ENCODE measurements at regions not wholly inside any gene's neighbourhood (a gene's known extent, or its start where the extent isn't known, plus 50 kb on each side); places are given as distances from the start of the nearest gene placed in this dataset.
"Not testable (repeated sequence)": the region's sequence is repeated elsewhere in the genome, so short reads cannot be mapped to it uniquely, and the experiment has no call there.

DNA sequence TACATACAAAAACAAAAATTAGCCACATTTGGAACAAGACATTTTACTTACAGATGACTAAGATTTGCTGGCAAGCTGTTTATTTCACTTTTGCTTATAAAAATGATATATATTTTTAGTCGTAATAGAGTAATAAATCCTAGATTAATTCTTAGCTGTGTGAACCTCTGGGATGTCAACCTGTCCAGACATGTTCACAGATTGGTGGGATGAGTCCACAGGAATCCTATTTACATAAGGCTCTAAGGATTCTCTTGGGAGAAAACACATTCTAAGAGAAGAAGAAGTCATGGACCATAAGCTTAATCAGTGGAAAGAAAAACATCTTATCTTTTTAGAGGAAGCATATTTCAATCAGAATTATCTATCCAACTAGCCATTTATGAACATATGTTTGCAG, 797.4 kb downstream of the C12orf50 start:
- no peak for DNase-seq

DNA sequence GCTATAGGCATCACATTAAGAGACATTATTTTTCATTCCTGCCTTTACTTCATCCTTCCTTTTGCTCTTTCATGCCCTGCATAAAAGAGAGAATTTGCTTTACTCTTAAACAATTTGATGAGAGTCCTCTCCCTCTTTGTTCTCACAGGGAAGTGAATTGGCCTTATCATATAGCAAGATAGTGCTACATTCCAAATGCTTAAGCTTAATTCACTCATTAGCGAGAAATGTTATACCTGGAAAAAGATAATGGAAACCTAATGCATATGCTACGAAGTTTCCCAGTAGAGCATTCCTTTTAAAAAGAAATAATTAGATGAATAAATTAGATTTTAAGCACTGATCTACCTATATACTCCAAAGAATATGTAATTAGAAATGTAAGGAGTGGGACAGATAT, 798.8 kb downstream of the C12orf50 start:
- no peak for DNase-seq

DNA sequence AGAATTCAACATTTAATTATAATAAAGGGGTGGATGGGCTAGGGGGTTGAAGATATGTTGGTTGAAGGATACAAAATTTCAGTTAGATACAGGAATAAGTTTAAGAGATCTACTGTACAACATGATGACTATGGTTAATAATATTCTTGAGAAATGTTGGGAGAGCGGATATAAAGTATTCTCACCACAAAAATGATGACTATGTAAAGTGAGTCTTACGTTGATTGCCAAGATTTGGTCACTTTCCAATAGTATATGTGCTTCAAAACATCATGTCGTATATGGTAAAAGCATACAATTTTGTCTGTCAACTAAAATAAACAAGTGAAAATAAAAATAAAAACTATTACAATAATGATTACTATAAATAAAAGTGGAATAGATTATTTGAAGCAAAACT, 802.0 kb downstream of the C12orf50 start:
- DNase-seq, result no peak

DNA sequence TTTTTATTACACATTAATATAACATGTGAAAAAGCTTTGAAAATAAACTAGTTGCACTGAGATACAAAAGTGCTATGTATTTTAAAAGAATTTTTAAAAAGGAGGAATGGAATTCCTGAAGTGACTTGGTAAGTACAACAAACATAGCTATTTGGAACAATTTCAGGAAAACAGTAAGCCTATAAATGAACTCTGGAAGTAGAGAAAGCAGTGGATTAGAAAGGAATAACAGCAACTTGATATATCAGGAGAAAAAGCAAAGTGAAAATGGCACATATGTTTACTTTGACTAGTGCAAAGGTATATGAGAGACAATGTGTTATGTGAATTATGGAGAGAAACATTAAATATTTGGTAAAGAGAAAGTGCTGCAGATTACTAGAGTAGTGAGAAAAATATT, 811.7 kb downstream of the C12orf50 start:
- no peak for DNase-seq

DNA sequence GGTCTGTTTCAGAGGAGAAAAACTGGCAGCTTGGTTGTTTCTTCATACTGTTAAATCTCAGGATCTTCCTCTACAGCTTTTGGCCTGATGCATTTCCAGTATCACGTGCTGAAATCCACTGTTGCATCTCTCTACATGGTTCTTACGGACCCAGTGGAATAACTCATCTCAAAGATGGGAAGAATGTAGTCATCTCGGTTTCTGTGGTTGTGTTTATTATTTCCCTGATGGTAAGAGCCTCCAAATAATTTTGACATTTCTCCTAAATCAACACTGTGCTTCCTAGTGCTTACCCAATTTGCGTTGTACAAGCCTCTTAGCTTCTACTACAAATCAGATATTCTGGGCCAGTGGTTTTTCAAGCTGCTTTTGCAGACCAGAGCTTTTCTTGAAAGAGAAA, 812.8 kb downstream of the C12orf50 start:
- no peak for DNase-seq

DNA sequence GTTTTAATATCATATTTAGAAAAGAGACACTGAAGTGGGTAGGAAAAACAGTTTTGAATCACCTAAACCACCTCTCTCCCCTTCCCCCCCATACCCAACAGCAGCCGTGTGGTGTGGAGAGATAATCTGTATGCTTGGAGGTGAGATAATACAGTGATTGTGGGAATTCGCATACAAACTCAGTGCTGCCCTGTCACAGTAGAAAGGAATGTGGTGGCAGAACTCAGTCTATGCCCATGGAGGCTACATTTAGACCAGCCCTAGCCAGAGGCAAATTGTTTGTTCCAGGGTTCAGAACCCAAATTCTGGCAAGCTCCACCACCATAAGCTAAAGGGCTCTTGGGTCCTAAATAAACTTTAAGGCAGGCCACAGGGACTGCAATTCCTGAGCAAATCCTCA, 827.0 kb downstream of the C12orf50 start:
- DNase-seq, result no peak

DNA sequence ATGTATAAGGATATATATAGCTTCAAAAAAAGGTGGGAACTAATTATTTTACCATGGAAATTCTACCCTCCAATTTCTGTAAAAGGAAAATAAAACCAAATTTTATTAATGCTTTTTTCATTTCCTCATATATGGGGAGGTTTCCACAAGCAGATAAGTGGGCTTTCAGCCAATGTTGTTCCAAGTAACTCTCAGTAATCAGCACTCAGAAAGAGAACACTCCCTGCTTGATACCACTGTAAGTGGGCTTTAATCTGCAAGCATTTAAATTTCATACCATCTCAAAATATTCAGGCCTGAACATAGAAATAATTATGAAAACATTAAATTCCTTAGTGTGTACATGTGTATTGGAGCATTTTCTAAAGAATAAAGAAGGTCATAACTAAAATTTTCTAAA, 827.6 kb downstream of the C12orf50 start:
- DNase-seq, result no peak

DNA sequence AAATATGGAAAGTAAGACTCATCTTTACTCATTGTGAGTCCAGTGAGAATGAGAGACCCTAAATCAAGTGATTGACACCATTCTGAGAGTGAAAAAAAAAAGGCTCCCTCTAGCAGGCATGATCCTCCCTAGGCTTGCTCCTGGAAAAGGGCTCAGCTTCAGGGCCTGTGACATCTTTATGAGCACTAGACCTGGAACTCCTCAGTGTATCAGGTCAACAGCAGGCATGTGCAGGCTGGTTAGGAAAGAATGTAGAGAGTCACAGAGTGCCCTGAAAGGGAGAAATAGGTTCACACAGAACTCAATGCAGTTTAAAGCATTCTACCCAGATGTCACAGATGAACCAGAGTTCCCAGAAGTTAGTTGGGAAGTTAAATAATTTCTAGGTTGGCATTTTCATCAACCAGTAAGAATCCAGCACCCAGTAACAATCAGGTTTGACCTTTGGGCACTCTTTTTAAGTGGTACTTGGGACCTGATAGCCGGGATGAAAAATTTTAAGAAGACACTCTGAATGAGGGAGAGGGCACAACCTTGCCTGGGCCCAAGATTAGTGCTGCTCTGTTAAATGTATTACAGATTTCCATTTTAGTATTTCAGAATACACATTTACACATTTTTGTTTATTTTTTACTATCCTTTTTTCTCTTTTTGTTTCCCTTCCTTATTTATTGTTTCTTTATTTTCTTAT, 828.8 kb downstream of the C12orf50 start:
- no peak for DNase-seq

DNA sequence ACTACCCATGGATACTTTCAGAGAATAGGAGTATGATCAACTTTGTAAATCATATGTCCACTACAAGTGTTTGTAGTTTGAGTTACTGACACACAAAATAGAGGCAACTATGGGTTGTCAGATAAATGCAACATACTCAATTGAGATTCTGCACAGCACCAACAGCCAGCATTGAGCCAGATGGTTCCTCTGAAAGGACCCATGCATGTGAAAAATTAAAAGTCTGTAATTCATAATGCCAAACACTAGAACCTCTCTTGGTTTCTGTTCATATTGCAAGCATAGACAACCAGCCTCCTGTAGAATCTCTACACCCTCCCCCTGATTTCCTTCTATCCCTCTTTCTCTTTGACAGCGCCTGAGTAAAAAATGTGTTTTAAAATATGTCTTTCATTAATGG, 831.0 kb downstream of the C12orf50 start:
- DNase-seq, result no peak

DNA sequence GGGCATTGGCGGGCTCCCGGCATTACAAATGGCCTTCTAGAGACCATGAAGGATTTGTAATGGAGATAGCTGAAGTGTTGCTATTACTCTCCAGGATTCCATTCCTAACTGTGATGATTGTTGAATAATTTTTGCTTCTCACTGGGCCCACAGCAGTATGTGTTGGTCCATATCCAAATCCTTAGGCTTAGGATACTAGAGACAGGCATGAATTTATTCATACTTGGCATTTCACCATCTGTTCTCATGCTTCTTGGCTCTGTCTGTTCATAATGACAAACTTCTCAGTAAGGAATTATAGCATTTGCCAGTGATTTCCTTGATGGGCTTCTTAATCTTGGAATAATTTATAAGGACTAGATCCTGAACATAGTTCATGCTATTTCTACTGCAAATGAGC, 832.9 kb downstream of the C12orf50 start:
- DNase-seq, result no peak

DNA sequence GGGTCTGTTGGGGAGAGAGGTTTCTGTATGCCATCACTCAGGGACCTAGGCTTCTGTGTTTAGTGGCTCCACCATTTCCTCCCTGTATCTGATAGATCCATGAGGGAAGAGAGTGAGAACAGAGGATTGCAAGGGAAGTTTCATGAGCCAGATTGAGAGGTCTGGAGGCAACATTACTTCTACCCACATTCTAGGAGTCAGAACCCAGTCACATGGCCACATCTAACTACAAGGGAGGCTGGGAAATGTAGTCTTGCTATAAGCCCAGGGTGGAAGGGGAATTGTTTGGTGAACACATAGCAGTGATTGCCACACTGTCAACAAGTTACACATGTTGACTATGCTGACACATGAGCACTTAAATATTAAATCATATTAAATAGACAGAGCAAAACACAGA, 834.8 kb downstream of the C12orf50 start:
- DNase-seq, result not testable (repeated sequence)

DNA sequence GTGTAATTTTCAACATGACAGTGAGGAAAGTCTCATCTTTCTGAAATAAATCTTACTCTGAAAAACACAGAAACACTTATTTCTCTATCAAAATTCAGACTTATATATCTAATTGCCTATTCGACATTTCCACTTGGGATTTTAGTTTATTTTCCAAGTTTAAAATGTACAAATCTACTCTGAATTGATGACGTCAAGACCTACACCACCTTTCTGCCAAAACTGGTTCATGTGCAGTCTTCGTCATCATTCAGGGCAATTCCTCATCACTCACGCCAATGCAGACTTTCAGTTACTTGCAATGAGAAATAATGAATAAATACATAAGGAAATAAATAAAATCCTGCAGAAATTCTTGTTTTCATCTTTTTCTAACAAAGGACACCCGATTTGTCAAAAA, 843.8 kb downstream of the C12orf50 start:
- DNase-seq, result no peak

DNA sequence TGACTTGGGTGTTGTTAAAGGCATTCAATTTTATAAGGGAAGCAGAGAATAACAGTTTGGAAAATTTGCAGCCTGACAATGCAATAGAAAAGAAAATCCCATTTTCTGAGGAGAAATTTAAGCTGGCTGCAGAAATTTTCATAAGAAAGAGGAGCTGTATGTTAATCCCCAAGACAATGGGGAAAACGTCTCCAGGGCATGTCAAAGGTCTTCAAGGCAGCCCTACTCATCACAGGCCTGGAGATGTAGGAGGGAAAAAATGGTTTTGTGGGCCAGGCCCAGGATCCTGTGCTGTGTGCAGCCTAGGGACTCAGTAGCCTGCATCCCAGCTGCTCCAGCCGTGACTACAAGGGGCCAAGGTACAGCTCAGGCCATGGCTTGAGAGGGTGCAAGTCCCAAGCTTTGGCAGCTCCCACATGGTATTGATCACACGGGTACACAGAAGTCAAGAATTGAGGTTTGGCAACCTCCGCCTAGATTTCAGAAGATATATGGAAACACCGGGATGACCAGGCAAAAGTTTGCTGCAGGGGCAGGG, 846.4 kb downstream of the C12orf50 start:
- DNase-seq, result no peak

DNA sequence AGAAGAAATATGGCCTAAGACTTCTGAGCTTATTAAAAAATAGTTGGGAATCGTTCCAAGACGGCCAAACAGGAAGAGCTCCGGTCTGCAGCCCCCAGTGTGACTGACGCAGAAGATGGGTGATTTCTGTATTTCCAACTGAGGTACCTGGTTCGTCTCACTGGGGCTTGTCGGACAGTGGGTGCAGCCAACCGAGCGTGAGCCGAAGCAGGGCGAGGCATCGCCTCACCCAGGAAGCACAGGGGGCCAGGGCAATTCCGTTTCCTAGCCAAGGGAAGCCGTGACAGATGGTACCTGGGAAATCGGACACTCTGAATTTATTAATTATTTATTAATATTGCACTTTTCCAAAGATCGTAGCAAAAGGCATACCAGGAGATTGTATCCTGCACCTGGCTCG, 857.8 kb downstream of the C12orf50 start:
- no peak for DNase-seq

DNA sequence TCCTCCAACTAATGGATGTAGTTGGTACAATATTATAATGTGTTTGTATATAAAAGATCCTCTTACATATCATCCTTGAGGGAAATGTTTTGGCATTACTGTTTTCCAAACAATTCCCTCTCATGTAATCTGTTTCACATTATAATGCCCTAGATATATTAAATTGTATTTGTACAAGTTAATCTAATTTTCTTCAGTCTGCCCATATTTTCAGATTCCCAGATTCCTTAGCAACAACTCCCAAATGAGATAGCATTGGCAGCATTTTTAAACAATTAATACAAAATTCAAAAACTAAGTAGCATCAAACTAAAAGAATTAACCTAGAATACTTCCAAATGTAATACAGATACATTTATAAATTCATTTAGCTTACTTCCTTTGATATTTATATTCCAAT, 860.2 kb downstream of the C12orf50 start:
- no peak for DNase-seq

DNA sequence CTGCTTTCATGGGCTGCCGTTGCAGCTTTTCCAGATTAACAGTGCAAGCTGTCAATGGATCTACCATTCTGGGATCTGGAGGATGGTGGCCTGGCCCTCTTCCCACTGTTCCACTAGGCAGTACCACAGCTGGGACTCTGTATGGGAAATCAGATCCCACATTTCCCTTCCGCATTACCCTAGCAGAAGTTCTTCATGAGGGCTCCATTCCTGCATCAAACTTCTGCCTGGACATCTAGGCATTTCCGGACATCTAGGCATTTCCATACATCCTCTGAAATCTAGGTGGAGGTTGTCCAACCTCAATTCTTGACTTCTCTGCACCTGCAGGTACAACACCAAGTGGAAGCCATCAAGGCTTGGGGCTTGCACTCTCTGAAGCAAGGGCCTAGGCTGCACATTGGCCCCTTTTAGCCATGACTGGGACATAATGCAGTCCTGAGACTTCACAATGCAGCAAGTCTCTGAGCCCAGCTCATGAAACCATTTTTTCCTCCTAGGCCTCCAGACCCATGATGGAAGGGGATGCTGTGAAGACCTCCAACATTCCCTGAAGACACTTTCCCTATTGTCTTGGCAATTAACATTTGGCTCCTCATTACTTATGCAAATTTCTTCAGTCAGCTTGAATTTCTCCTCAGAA, 863.3 kb downstream of the C12orf50 start:
- no peak for DNase-seq

DNA sequence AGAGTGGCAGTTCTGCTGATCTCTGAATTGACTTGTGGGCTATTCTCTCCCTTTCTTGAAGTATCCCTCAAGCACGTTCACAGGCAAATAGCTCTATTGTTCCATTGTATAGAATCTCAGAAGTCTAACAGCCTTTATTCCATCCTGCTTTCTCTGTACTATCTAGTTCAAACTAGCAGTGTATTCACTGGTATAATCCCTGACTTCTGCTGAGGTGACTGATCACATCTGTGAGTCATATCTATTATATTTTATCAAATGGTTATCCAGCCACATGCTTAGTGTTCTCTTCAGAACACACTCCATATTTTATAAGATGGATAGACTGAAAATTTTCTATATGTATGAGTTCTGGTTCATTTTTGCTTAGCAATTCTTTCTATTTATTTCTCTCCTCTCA, 866.1 kb downstream of the C12orf50 start:
- no peak for DNase-seq

DNA sequence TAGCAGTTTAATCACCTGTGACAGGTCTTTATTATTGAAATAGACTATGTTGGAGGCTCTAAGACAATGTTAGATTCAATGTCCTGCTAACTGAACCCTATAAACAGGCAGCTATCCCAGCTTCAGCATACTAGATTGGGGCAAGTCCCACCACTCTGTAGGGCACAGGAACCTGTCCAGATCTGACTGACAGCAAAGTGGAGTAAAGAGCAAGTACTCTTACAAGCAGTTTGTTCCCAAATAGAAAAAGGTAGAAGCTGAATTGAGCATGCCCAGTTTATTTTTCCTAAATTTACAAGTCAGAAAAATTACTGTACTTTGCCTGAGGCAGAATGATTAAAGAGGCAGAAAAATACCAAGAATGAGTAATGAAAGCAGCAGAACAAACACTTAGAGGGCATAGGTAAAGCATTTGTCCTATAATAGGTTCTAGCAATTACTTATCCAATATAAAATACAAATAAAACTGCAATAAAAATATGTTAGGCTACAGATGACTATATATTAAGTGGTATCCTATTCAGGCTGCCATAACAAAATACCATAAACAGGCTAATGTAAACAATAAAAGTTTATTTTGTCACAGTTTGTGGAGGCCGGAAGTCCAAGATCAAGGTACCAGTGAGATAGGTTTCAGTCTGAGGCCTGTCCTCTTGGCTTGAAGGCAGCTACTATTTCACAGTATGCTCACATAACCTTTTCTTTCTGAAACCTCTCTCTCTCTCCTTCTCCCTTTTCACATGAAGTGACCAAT, 868.2 kb downstream of the C12orf50 start:
- DNase-seq, result no peak

DNA sequence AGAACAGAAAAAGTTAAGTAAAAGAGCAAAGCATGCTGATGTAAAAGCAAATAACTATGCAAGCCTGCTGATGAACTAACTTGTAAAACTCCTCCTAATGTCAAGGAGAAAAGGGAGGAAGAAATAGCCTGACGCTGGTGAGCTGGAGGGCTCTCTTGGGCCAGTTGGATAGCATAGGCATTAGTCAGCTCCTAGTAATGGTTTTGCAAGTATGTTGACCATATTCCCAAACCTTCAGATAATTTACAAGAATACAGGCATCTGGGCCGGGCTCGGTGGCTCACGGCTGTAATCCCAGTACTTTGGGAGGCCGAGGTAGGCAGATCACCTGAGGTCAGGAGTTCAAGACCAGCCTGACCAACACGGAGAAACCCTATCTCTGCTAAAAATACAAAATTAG, 871.4 kb downstream of the C12orf50 start:
- no peak for DNase-seq

DNA sequence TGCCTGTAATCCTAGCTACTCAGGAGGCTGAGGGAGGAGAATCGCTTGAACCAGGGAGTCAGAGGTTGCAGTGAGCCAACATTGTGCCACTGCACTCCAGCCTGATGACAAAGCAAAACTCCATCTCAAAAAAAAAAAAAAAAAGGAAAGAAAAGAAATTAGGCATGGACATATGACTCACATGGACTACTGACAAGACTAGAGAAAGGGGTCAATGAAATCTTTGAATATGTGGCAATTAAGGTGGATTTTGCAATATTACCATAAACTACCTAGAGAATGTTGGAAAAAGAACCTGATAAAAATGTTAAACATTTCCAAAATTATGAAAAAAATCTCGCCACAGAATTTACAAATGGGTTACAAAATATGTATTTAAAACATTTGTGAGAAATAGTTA, 873.6 kb downstream of the C12orf50 start:
- DNase-seq, result no peak

DNA sequence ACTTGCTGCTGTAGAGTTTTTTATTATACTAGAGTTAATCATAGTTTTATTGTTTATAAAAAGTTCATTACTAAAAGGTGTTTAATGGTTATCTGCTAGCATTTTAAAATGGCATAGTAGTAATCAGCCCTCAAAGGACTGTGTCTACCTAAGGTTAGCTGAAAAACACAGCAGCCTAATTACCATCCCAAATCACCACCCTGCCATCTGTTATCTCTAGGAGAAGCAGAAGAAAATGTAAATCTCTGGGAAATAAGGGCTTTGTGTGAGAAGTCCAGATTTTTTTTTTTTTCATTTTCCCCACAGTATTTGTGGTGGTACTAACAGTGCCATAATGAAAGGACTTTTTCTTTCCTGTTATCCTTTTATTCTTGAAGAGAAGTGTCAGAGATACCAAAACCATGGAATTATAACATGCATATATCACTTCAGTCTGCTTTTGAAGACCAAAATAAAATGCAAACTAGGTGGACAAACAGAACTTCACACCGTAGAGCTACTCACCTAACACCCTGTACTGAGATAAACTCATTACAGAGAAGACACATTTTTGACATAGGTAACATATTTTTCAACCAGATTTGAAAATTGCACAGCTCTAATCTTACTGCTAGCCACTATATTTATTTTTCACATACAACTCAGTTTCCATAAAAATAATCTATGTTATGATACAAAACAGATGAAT, 876.2 kb downstream of the C12orf50 start:
- no peak for DNase-seq

DNA sequence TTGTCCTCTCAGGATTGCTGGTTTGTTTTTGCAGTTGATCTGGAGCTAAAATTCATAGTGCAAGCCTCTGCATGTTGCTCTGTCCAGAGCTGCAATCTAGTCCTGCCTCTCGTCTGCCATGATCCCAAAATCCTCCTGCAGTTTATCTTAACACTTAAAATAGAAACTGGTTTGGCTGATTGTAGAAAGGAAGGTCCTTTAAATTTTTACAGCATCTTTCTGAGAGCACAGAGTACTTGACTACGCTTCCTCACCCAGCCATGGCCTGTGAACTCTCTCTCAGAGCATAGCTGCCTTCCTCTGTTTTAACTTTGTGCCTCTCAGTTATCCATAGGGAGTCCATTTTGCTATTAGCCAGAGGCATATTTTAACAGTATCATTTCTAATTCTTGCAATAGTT, 877.1 kb downstream of the C12orf50 start:
- DNase-seq, result no peak

DNA sequence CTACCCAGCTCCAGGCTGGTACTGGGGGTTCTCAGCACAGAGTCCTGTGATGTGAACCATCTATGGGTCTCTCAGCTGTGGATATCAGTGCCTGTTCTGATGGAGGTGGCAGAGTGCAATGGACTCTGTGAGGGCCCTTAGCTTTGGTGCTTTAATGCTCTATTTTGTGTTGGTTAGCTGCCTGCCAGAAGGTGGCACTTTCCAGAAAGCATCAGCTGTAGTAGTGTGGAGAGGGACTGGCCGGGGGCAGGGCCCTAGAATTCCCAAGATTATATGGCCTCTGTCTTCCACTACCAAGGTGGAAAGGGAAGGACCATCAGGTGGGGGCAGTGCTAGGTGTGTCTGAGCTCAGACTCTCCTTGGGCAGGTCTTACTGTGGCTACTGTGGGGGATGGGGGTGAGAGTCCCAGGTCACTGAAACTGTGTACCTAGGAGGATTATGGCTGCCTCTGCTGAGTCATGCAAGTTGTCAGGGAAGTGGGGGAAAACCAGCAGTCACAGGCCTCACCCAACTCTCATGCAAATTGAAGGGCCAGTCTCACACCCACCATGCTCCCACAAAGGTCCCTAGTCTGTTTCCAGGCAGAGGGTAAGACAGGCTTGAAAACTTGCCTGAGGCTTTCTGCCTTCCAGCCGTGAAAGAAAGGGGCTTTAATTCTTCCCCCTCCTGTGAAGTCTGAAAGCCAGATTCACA, 878.1 kb downstream of the C12orf50 start:
- DNase-seq, result no peak

Measured in suppressor macrophage treated with lipopolysaccharide for 4 hours (primary cell).